Memory B cell (primary cell): ENCODE measurements at regions not wholly inside any gene's neighbourhood (a gene's known extent, or its start where the extent isn't known, plus 50 kb on each side); places are given as distances from the start of the nearest gene placed in this dataset.

Experiments used
- ATAC-seq: fragments of 150-1000 bp; cut with Tn5 transposase; 2 replicates; pipeline ENCODE4 v1.10.0; 2021; ENCODE audit warnings: low read depth, mild to moderate bottlenecking, moderate library complexity
- DNase-seq, 2 donors: peaks; one replicate each; pipeline ENCODE4 v3.0.0; 2022; ENCODE audit warnings: low spot score in 2 of 2
- H3K27ac Mint-ChIP-seq: one replicate; pipeline ENCODE4 v1.8.0; 2022; ENCODE audit warnings: mild to moderate bottlenecking, moderate library complexity, mixed read lengths
- H3K27me3 Mint-ChIP-seq: one replicate; pipeline ENCODE4 v1.8.0; 2022; ENCODE audit warnings: mixed read lengths
- H3K36me3 Mint-ChIP-seq: one replicate; pipeline ENCODE4 v1.8.0; 2022; ENCODE audit warnings: mild to moderate bottlenecking, mixed read lengths
- H3K4me1 Mint-ChIP-seq: one replicate; pipeline ENCODE4 v1.8.0; 2022; ENCODE audit warnings: mixed read lengths
- H3K4me3 Mint-ChIP-seq: one replicate; pipeline ENCODE4 v1.8.0; 2022; ENCODE audit warnings: mild to moderate bottlenecking, moderate library complexity, mixed read lengths
- H3K9me3 Mint-ChIP-seq: one replicate; pipeline ENCODE4 v1.8.0; 2022; ENCODE audit warnings: mixed read lengths

DNA sequence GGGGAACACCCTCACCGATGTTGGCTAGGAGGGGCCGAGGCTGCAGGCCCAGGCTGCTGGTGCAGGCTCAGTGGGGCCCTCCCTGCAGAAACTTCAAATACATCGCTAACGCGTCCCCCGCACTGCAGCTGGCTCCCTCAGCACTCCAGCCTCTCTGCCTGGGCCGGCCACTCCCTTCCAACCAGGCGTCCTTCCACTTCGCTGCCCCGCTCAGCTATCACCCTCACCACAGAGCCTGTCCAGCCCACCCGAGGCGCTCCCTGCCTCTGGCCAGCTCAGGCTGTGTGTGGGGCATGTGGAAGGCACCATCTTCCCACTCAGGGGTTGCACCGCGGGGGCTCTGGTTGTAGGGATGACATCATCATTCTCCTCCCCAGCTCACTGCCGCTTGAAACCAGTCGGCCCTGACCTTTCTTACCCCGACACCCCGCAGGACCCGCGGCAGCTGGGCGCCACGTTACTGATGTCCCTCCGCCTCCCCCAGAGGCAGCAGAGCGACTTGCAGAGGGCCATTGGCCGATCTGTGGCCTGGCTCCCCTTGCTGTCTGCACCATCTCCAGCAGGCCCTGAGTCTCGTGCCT is 199.9 kb upstream of the RTL1 start:
- Mint-ChIP-seq H3K36me3 (no peaks in the 10 kb centered on the region), H3K4me3 (no peak overlapping the region), H3K9me3 (peaks cover 17% of the 10 kb centered on the region), H3K4me1 (no peaks in the 10 kb centered on the region), H3K27me3 (no peaks in the 10 kb centered on the region), H3K27ac (no peak overlapping the region)
- ATAC-seq (no peak), DNase-seq (no peak)

DNA sequence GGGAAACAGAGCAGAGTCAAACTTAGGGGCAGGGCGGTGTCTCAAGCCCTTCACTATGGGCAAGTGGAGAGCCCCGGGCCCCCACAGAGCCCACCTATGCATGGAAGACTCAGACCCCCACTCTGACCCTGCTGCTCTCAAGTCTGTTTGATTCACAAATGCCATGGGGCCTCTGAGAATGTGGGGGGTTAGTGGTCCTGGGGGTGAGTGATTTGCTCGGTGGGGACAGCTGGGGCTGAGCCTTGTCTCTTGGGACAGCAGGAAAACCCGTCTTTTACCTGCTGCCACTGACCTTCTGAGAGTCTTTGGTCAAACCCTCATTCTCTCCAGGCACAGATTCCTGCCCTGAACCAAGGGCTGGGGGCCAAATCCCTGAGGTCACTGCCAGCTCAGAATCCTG is 201.0 kb upstream of the RTL1 start:
- Mint-ChIP-seq H3K27me3 (no peaks in the 10 kb centered on the region), H3K4me3 (no peak overlapping the region)
- ATAC-seq = no peak

DNA sequence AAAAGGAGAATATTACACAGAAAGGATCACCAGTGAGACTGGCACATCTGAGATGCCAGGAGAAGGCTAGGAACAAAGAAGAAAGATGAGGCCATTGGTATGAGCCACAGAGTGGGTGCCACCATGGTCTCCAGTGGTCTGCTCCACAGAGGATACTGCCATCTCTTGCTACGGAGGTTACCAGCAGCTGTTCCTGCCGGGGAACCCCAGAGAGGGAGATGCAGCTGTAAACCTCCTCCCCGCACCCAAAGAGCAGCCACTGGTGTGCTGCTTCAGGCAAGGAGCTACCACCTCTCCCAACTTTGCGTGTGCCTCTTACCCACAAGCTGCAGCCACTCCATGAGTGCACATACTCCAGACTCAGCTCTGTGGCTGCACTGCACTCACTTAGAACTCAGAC is 201.5 kb upstream of the RTL1 start:
- H3K9me3 Mint-ChIP-seq = peaks cover 14% of the 10 kb centered on the region
- no peak overlapping the region for H3K4me3 Mint-ChIP-seq
- DNase-seq (no peak), ATAC-seq (no peak)
- H3K36me3 Mint-ChIP-seq = no peaks in the 10 kb centered on the region
- H3K27ac Mint-ChIP-seq = no peak overlapping the region
- no peaks in the 10 kb centered on the region for H3K4me1 Mint-ChIP-seq
- no peaks in the 10 kb centered on the region for H3K27me3 Mint-ChIP-seq

More for the DNA sequence above, 201.0 kb upstream of the RTL1 start:
- Mint-ChIP-seq H3K9me3 (peaks cover 14% of the 10 kb centered on the region), H3K4me1 (no peaks in the 10 kb centered on the region), H3K36me3 (no peaks in the 10 kb centered on the region), H3K27ac (no peak overlapping the region)
- DNase-seq = no peak

DNA sequence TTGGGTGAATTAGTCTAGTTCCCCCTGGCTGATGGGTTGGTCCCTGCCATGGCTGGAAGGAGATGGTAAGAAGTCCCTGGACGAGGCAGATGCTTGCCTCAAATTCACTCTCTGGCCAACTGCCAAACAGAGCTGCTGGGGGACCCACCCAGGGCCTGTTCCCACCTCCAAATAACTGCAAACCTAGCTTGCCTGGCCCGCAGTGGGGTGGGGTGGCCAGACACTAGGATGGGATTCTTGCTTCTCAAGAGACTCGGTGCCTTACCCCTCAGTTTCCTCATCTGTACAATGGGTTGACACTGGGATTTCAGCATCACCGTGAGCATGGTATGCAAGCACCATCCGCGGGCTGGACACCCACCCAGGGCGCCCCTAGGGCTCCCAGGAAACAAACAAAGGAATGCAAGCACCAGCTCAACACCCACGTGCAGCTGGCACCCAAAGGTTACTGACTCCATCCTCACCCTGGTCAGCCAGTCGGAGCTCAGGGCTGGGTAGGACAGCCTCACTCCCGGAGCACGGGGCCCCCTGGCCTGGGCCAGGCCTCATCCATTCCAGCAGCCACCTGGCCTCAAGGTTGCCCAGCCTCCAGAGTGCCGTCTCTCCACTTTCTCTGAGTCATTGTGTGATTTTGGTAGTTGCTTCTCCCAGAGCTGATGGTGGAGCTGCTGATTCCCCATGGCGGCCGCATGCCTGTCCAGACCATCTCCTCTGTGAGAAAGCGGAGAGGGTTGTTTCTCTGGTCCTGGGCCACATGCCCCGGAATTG is 205.2 kb upstream of the RTL1 start:
- DNase-seq = no peak
- no peaks in the 10 kb centered on the region for H3K4me1 Mint-ChIP-seq
- ATAC-seq = no peak
- no peak overlapping the region for H3K4me3 Mint-ChIP-seq
- no peaks in the 10 kb centered on the region for H3K36me3 Mint-ChIP-seq
- no peak overlapping the region for H3K27ac Mint-ChIP-seq
- peaks cover 4% of the 10 kb centered on the region for H3K27me3 Mint-ChIP-seq
- H3K9me3 Mint-ChIP-seq = peaks cover 12% of the 10 kb centered on the region

DNA sequence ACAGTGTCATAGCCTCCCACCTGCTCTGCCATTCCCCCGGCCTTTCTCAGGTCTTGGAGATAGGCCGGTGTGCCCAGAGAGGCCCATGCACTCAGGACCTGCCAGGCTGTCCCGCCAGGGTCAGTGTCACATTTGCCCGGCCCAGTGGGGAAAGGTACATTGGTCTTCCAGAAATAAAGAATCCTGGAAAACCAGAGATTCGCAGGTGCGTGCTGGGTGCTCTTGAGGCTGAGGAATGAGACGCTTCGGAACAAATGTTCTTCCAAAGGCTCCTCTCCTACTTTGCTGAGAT is 205.8 kb upstream of the RTL1 start:
- Mint-ChIP-seq H3K4me3 (no peak overlapping the region), H3K36me3 (no peaks in the 10 kb centered on the region), H3K27me3 (peaks cover 4% of the 10 kb centered on the region), H3K4me1 (no peaks in the 10 kb centered on the region), H3K9me3 (peaks cover 12% of the 10 kb centered on the region), H3K27ac (no peak overlapping the region)
- no peak for DNase-seq
- ATAC-seq = no peak

DNA sequence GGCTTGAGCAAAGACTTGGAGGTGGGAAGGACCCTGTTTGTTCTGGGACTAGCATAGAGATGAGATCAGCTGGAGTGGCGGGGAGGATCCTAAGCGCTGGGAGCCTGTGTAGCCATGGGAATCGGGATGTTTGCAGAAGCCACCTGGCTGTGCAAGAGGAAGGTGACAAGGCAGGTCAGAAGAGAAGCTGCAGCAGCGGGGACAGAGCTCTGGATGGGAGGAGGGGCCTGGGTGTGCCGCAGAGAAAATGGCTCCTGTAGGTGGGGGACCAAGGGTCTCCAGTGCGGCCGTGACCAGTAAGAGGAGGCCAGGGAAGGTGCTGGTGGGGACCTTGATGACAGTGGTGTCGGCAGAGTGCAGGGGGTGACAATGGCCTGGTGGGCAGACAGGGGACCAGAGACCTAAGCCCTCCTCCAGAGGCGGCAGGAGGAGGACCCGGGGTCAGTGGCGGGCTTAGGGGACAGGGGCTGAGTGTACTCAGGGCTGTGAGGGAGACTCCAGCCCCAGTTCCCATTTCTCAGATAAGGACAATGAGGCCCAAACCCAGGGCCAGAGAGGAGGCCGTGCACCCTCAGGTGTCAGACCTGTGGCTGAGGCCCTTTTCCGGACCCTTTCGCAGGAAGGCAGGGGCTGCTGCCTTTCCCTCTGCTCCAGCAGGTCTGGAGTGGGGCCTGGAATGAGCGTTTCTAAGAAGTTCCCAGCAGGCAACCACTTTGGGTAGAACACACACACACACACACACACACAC is 206.6 kb upstream of the RTL1 start:
- DNase-seq = no peak
- Mint-ChIP-seq H3K4me3 (no peak overlapping the region), H3K27me3 (peaks cover 5% of the 10 kb centered on the region), H3K36me3 (no peaks in the 10 kb centered on the region), H3K27ac (no peak overlapping the region), H3K4me1 (no peaks in the 10 kb centered on the region), H3K9me3 (peaks cover 12% of the 10 kb centered on the region)
- no peak for ATAC-seq

GRCh38 chr14:101110729-101111619 is 207.5 kb upstream of the RTL1 start:
- ATAC-seq (no peak), DNase-seq (no peak)
- H3K27ac Mint-ChIP-seq = no peak overlapping the region
- no peak overlapping the region for H3K4me3 Mint-ChIP-seq
- H3K9me3 Mint-ChIP-seq = peaks cover 10% of the 10 kb centered on the region
- no peaks in the 10 kb centered on the region for H3K36me3 Mint-ChIP-seq
- H3K4me1 Mint-ChIP-seq = no peaks in the 10 kb centered on the region
- peaks cover 6% of the 10 kb centered on the region for H3K27me3 Mint-ChIP-seq

DNA sequence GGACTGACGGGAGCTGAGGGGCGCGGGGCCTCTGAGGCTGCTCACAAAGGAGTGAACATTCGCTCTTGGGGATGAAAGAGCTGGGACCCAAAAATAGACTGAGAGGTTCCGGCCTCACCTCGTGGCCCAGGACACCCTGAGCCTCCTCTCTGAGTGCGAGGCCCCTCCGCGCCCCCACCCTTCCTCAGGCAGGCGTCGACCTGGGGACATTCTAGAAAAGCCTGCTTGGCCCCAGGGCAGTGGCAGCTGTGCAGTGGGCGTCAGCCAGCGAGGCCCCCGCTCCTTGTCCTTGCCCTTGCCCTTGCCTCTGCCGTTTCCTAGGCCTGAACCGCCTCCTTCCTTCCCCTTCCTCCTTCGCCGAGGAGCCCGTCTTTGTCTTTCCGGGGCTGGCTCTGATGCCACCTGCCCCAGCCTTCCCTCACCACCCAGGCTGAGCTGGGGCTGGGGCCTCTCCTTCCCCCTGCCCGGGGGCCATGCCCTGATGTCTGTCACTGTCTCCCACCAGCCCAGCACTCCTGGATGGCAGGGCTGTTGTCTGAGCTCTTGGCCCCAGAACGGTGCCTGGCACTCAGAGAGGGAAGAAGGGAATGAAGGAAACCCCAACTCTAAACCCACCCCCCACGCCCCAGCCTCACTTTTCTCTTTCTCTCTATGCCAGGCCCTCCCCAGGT is 208.2 kb upstream of the RTL1 start:
- Mint-ChIP-seq H3K4me3 (no peak overlapping the region), H3K36me3 (no peaks in the 10 kb centered on the region), H3K27ac (no peak overlapping the region), H3K9me3 (peaks cover 7% of the 10 kb centered on the region), H3K4me1 (no peaks in the 10 kb centered on the region), H3K27me3 (peaks cover 6% of the 10 kb centered on the region)
- ATAC-seq (no peak), DNase-seq (no peak)

GRCh38 chr14:101112351-101113107 is 209.0 kb upstream of the RTL1 start:
- no peak overlapping the region for H3K4me3 Mint-ChIP-seq
- H3K36me3 Mint-ChIP-seq = no peaks in the 10 kb centered on the region
- DNase-seq = no peak

DNA sequence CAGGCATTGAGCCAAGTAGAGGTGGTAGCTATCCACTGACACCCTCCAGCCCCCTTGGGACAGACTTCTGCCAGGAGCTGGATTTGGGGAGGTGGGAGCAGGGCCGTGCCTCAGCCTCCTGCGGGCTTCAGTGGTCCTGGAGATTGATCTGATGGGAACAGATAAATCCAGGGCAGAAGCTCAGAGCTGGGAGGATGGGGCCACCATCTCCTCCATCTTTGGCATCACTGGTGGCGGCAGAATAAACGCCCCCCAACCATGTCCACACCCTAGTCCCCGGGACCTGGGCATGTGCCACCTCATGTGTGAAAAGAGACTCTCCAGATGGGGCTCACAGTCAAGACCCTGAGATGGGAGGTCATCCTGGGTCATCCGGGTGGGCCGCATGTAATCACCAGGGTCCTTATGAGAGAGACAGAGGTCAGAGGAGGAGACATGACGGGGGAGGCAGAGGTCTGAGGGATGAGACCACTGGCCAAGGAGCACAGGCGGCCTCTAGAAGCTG is 209.6 kb upstream of the RTL1 start:
- H3K4me1 Mint-ChIP-seq = peaks cover 6% of the 10 kb centered on the region
- H3K4me3 Mint-ChIP-seq = no peak overlapping the region
- DNase-seq = no peak
- H3K36me3 Mint-ChIP-seq = no peaks in the 10 kb centered on the region
- H3K27me3 Mint-ChIP-seq = peaks cover 6% of the 10 kb centered on the region
- ATAC-seq = no peak
- no peak overlapping the region for H3K27ac Mint-ChIP-seq
- H3K9me3 Mint-ChIP-seq = peaks cover 6% of the 10 kb centered on the region

More at GRCh38 chr14:101112351-101113107, 209.0 kb upstream of the RTL1 start:
- Mint-ChIP-seq H3K9me3 (peaks cover 2% of the 10 kb centered on the region), H3K27me3 (peaks cover 6% of the 10 kb centered on the region), H3K4me1 (peaks cover 3% of the 10 kb centered on the region), H3K27ac (no peak overlapping the region)
- ATAC-seq = no peak

GRCh38 chr14:101113835-101114725 is 210.6 kb upstream of the RTL1 start:
- Mint-ChIP-seq H3K9me3 (peaks cover 6% of the 10 kb centered on the region), H3K27ac (no peak overlapping the region), H3K27me3 (peaks cover 6% of the 10 kb centered on the region), H3K4me3 (no peak overlapping the region), H3K36me3 (no peaks in the 10 kb centered on the region), H3K4me1 (peaks cover 6% of the 10 kb centered on the region)
- ATAC-seq (no peak), DNase-seq (no peak)
